GM12892 (cell line): ENCODE measurements at regions not wholly inside any gene's neighbourhood (a gene's known extent, or its start where the extent isn't known, plus 50 kb on each side); places are given as distances from the start of the nearest gene placed in this dataset.
"Not testable (repeated sequence)": the region's sequence is repeated elsewhere in the genome, so short reads cannot be mapped to it uniquely, and the experiment has no call there.

Experiments
- DNase-seq: peaks from one replicate; pipeline ENCODE4 v3.0.0; 2011; ENCODE audit not compliant: insufficient read length
- FAIRE-seq: peaks from 2 replicates; lab custom pipeline; 2011; peaks lifted over from hg19 to GRCh38; lab: Jason Lieb, UNC
- POLR2A ChIP-seq: IDR thresholded peaks from 2 replicates; pipeline ENCODE4 v1.6.1; 2011; ENCODE audit warnings: low read depth, low read length, control low read depth
- POLR2AphosphoS5 ChIP-seq: IDR thresholded peaks from 2 replicates; pipeline ENCODE4 v1.6.1; 2011; ENCODE audit warnings: low read depth, low read length, control low read depth
- TAF1 ChIP-seq: IDR thresholded peaks from 2 replicates; pipeline ENCODE4 v1.6.1; 2011; ENCODE audit warnings: low read depth, mild to moderate bottlenecking, control low read depth, low read length, borderline replicate concordance

GRCh38 chr1:119191325-119191724 is 50.9 kb upstream of the WARS2 start:
- FAIRE-seq (no peak), DNase-seq (no peak)
- TF ChIP-seq POLR2A = no peak
- TF ChIP-seq POLR2AphosphoS5 = no peak
- TF ChIP-seq TAF1 = no peak

- DNase-seq (no peak), FAIRE-seq (no peak)
- TF ChIP-seq TAF1 (no peak), POLR2A (no peak), POLR2AphosphoS5 (no peak)
These were observed 63.9 kb upstream of the WARS2 start for GRCh38 chr1:119204197-119204960.

- FAIRE-seq = no peak
- no peak for DNase-seq
- TF ChIP-seq POLR2A = no peak
These were observed 64.5 kb upstream of the WARS2 start for GRCh38 chr1:119204961-119205357.

- TF ChIP-seq POLR2A = no peak
- FAIRE-seq (no peak), DNase-seq (no peak)
These were observed 68.6 kb upstream of the WARS2 start for GRCh38 chr1:119209061-119209460.

GRCh38 chr1:119209596-119210295 is 69.3 kb upstream of the WARS2 start:
- FAIRE-seq (no peak), DNase-seq (no peak)
- TF ChIP-seq POLR2A = no peak
- no peak for TF ChIP-seq TAF1

- DNase-seq (no peak), FAIRE-seq (no peak)
- TF ChIP-seq POLR2AphosphoS5 = no peak
- TF ChIP-seq TAF1 = no peak
- TF ChIP-seq POLR2A = no peak
These were observed 69.8 kb upstream of the WARS2 start for GRCh38 chr1:119210296-119210649.

- not testable (repeated sequence) for FAIRE-seq, DNase-seq
These were observed 72.8 kb upstream of the WARS2 start for GRCh38 chr1:119213213-119213612.

- not testable (repeated sequence) for DNase-seq, FAIRE-seq
These were observed 74.5 kb upstream of the WARS2 start for GRCh38 chr1:119214961-119215360.

- DNase-seq = no peak
- no peak for FAIRE-seq
- TF ChIP-seq POLR2A (no peak), TAF1 (no peak), POLR2AphosphoS5 (no peak)
These were observed 76.9 kb upstream of the WARS2 start for GRCh38 chr1:119217309-119217828.

GRCh38 chr1:119219711-119220110 is 79.3 kb upstream of the WARS2 start:
- FAIRE-seq = no peak
- no peak for DNase-seq
- TF ChIP-seq POLR2A (no peak), POLR2AphosphoS5 (no peak), TAF1 (no peak)

- FAIRE-seq (no peak), DNase-seq (no peak)
- TF ChIP-seq TAF1 (no peak), POLR2A (no peak), POLR2AphosphoS5 (no peak)
These were observed 80.5 kb upstream of the WARS2 start for GRCh38 chr1:119220991-119221390.

- no peak for FAIRE-seq
- TF ChIP-seq POLR2AphosphoS5 (no peak), POLR2A (no peak), TAF1 (no peak)
- DNase-seq = no peak
These were observed 81.8 kb upstream of the WARS2 start for GRCh38 chr1:119222271-119222670.
